K562 (cell line): ENCODE measurements at regions not wholly inside any gene's neighbourhood (a gene's known extent, or its start where the extent isn't known, plus 50 kb on each side); places are given as distances from the start of the nearest gene placed in this dataset.

ENCODE experiments used
- CTBP1 ChIP-seq: fragments of 450-650 bp; IDR thresholded peaks from 2 replicates; pipeline ENCODE4 v1.6.1; 2016; ENCODE audit warnings: borderline replicate concordance
- ETV1 ChIP-seq: fragments of 450-650 bp; conservative IDR thresholded peaks from 2 replicates; pipeline ENCODE4 v1.6.1; 2016; ENCODE audit warnings: missing genetic modification characterization, control low read depth, low read depth, missing compliant biosample characterization
- HEY1 ChIP-seq: fragments of 250-450 bp; sonication (Bioruptor Pico); IDR thresholded peaks from 2 replicates; pipeline ENCODE4 v1.5.0; 2020; ENCODE audit warnings: mild to moderate bottlenecking, moderate library complexity, borderline replicate concordance
- NFYB ChIP-seq: IDR thresholded peaks from 2 replicates; pipeline ENCODE4 v1.6.1; 2011; ENCODE audit warnings: mild to moderate bottlenecking, moderate library complexity; ENCODE audit not compliant: insufficient read length; ENCODE audit errors: extremely low read depth
- RAD21 ChIP-seq, 2 experiments: fragments of 250-450 bp in 1 of 2; fragments of 450-650 bp in 1 of 2; sonication (Bioruptor Pico) in 1 of 2; formaldehyde crosslinking in 1 of 2; IDR thresholded peaks in 1 of 2; conservative IDR thresholded peaks in 1 of 2; 2 replicates each; pipeline versions ENCODE4 v1.4.0 to v1.8.0; 2020 to 2022; ENCODE audit warnings: mild to moderate bottlenecking in 2 of 2, moderate library complexity in 1 of 2
- RBM14 ChIP-seq: fragments of 200-400 bp; formaldehyde crosslinking; IDR thresholded peaks from 2 replicates; pipeline ENCODE4 v1.6.1; 2018; ENCODE audit warnings: low read depth, mild to moderate bottlenecking, low read length, moderate library complexity, borderline replicate concordance; ENCODE audit not compliant: insufficient read depth
- SPI1 ChIP-seq: IDR thresholded peaks from 2 replicates; pipeline ENCODE4 v1.6.1; 2011; ENCODE audit warnings: low read depth, low read length, control low read depth, borderline replicate concordance
- ZC3H11A ChIP-seq: IDR thresholded peaks from 2 replicates; pipeline ENCODE4 v1.6.1; 2012; ENCODE audit warnings: low read depth, low read length, improper control_type of control experiment
- ZNF316 ChIP-seq: fragments of 450-650 bp; IDR thresholded peaks from 2 replicates; pipeline ENCODE4 v1.6.1; 2016
- TF ChIP-seq, protein P1 (sequence below), 2 experiments: fragments of 450-650 bp in 1 of 2; IDR thresholded peaks; 2 replicates each; pipeline ENCODE4 v1.6.1; 2011 to 2017; ENCODE audit warnings: low read depth in 2 of 2, antibody characterized with exemption in 1 of 2, borderline replicate concordance in 1 of 2, low read length in 1 of 2, mild to moderate bottlenecking in 1 of 2, mixed read lengths in 1 of 2; ENCODE audit not compliant: control insufficient read depth in 1 of 2
- TF ChIP-seq, protein P2 (sequence below): conservative IDR thresholded peaks from 2 replicates; pipeline ENCODE4 v1.6.1; 2011; ENCODE audit warnings: low read depth, mild to moderate bottlenecking, low read length; ENCODE audit not compliant: control insufficient read depth
- TF ChIP-seq, protein P3 (sequence below): fragments of 250-450 bp; sonication (Bioruptor Pico); IDR thresholded peaks from 2 replicates; pipeline ENCODE4 v1.5.0; 2020; ENCODE audit warnings: mild to moderate bottlenecking
- TF ChIP-seq, protein P4 (sequence below): IDR thresholded peaks from 2 replicates; pipeline ENCODE4 v1.6.1; 2011; ENCODE audit warnings: borderline replicate concordance, low read depth, mild to moderate bottlenecking, moderate library complexity, low read length; ENCODE audit not compliant: insufficient read depth, poor library complexity, severe bottlenecking
- TF ChIP-seq, protein P5 (sequence below): fragments of 450-650 bp; formaldehyde crosslinking; IDR thresholded peaks from 2 replicates; pipeline ENCODE4 v1.4.0; 2020; ENCODE audit warnings: mild to moderate bottlenecking, moderate library complexity
- TF ChIP-seq, protein P6 (sequence below), 3 experiments: IDR thresholded peaks in 2 of 3; conservative IDR thresholded peaks in 1 of 3; 2 replicates each; pipeline ENCODE4 v1.5.1; 2011 to 2012; ENCODE audit warnings: low read length in 3 of 3, mild to moderate bottlenecking in 3 of 3, control low read depth in 2 of 3, improper control_type of control experiment in 1 of 3, inconsistent platforms in 1 of 3, low read depth in 1 of 3, mixed read lengths in 1 of 3, moderate library complexity in 1 of 3; ENCODE audit not compliant: insufficient read depth in 2 of 3

DNA sequence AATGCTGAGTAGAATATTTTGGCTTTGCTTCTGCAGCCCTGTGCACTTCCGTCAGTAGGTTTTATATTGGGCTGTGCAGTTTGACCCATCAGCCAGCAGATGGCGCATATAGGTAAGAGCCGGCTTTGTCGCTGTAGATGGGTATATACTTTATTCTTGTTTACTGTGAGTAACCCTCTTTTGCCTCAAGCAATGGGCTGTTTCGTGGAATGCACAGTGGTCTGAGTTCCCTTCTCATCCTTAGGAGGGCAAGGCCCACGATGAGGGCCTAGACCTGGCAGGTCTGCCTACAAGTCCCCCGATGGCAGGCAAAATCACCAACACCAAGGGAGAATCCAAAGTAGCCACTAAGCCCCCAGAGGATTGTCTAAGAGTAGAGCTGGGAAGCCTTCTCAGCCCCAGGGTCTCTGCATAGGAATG, 1002.9 kb upstream of the KCND2 start (continued):
- TF ChIP-seq, protein P1, sequence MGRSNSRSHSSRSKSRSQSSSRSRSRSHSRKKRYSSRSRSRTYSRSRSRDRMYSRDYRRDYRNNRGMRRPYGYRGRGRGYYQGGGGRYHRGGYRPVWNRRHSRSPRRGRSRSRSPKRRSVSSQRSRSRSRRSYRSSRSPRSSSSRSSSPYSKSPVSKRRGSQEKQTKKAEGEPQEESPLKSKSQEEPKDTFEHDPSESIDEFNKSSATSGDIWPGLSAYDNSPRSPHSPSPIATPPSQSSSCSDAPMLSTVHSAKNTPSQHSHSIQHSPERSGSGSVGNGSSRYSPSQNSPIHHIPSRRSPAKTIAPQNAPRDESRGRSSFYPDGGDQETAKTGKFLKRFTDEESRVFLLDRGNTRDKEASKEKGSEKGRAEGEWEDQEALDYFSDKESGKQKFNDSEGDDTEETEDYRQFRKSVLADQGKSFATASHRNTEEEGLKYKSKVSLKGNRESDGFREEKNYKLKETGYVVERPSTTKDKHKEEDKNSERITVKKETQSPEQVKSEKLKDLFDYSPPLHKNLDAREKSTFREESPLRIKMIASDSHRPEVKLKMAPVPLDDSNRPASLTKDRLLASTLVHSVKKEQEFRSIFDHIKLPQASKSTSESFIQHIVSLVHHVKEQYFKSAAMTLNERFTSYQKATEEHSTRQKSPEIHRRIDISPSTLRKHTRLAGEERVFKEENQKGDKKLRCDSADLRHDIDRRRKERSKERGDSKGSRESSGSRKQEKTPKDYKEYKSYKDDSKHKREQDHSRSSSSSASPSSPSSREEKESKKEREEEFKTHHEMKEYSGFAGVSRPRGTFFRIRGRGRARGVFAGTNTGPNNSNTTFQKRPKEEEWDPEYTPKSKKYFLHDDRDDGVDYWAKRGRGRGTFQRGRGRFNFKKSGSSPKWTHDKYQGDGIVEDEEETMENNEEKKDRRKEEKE (IDR thresholded peaks at IDR 0.05; ENCODE audit: borderline replicate concordance in 1 of 2, control insufficient read depth in 1 of 2, low read depth in 2 of 2, low read length in 1 of 2) = no peak
- TF ChIP-seq RAD21 (CRISPR knock-in tag; conservative IDR thresholded peaks at IDR 0.05 in 1 of 2, IDR thresholded peaks at IDR 0.05 in 1 of 2) (peak; percentile 66 to 82), CTBP1 (no peak), ZC3H11A (no peak), RBM14 (no peak), SPI1 (no peak), HEY1 (CRISPR knock-in tag) (no peak), NFYB (no peak), ETV1 (tag) (no peak), ZNF316 (peak; percentile 37; the same call in 1 of the 2 replicates)
- TF ChIP-seq, protein P2, sequence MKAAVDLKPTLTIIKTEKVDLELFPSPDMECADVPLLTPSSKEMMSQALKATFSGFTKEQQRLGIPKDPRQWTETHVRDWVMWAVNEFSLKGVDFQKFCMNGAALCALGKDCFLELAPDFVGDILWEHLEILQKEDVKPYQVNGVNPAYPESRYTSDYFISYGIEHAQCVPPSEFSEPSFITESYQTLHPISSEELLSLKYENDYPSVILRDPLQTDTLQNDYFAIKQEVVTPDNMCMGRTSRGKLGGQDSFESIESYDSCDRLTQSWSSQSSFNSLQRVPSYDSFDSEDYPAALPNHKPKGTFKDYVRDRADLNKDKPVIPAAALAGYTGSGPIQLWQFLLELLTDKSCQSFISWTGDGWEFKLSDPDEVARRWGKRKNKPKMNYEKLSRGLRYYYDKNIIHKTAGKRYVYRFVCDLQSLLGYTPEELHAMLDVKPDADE = no peak
- TF ChIP-seq, protein P3, sequence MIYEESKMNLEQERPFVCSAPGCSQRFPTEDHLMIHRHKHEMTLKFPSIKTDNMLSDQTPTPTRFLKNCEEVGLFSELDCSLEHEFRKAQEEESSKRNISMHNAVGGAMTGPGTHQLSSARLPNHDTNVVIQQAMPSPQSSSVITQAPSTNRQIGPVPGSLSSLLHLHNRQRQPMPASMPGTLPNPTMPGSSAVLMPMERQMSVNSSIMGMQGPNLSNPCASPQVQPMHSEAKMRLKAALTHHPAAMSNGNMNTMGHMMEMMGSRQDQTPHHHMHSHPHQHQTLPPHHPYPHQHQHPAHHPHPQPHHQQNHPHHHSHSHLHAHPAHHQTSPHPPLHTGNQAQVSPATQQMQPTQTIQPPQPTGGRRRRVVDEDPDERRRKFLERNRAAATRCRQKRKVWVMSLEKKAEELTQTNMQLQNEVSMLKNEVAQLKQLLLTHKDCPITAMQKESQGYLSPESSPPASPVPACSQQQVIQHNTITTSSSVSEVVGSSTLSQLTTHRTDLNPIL (CRISPR knock-in tag) = no peak
- TF ChIP-seq, protein P4, sequence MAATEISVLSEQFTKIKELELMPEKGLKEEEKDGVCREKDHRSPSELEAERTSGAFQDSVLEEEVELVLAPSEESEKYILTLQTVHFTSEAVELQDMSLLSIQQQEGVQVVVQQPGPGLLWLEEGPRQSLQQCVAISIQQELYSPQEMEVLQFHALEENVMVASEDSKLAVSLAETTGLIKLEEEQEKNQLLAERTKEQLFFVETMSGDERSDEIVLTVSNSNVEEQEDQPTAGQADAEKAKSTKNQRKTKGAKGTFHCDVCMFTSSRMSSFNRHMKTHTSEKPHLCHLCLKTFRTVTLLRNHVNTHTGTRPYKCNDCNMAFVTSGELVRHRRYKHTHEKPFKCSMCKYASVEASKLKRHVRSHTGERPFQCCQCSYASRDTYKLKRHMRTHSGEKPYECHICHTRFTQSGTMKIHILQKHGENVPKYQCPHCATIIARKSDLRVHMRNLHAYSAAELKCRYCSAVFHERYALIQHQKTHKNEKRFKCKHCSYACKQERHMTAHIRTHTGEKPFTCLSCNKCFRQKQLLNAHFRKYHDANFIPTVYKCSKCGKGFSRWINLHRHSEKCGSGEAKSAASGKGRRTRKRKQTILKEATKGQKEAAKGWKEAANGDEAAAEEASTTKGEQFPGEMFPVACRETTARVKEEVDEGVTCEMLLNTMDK = no peak
- TF ChIP-seq, protein P5, sequence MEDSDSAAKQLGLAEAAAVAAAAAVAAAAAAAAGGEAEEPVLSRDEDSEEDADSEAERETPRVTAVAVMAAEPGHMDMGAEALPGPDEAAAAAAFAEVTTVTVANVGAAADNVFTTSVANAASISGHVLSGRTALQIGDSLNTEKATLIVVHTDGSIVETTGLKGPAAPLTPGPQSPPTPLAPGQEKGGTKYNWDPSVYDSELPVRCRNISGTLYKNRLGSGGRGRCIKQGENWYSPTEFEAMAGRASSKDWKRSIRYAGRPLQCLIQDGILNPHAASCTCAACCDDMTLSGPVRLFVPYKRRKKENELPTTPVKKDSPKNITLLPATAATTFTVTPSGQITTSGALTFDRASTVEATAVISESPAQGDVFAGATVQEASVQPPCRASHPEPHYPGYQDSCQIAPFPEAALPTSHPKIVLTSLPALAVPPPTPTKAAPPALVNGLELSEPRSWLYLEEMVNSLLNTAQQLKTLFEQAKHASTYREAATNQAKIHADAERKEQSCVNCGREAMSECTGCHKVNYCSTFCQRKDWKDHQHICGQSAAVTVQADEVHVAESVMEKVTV (CRISPR knock-in tag) = peak; percentile 64; the same call in 1 of the 2 replicates
- TF ChIP-seq, protein P6, sequence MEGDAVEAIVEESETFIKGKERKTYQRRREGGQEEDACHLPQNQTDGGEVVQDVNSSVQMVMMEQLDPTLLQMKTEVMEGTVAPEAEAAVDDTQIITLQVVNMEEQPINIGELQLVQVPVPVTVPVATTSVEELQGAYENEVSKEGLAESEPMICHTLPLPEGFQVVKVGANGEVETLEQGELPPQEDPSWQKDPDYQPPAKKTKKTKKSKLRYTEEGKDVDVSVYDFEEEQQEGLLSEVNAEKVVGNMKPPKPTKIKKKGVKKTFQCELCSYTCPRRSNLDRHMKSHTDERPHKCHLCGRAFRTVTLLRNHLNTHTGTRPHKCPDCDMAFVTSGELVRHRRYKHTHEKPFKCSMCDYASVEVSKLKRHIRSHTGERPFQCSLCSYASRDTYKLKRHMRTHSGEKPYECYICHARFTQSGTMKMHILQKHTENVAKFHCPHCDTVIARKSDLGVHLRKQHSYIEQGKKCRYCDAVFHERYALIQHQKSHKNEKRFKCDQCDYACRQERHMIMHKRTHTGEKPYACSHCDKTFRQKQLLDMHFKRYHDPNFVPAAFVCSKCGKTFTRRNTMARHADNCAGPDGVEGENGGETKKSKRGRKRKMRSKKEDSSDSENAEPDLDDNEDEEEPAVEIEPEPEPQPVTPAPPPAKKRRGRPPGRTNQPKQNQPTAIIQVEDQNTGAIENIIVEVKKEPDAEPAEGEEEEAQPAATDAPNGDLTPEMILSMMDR (IDR thresholded peaks at IDR 0.05 in 2 of 3, conservative IDR thresholded peaks at IDR 0.05 in 1 of 3; ENCODE audit: insufficient read depth in 2 of 3, low read depth in 1 of 3, low read length in 3 of 3) = peak; percentile 77 to 86 (median 81)
